Thyroid gland (tissue), 4 donors: ENCODE measurements at regions not wholly inside any gene's neighbourhood (a gene's known extent, or its start where the extent isn't known, plus 50 kb on each side); places are given as distances from the start of the nearest gene placed in this dataset.

Experiments used
- CTCF ChIP-seq, 6 experiments: fragments of 200-600 bp in 3 of 6; fragments of 450-650 bp in 3 of 6; sonication (generic) in 3 of 6; IDR thresholded peaks; one replicate each; pipeline ENCODE4 v1.5.1; 2016 to 2019; ENCODE audit warnings: antibody characterized with exemption in 6 of 6, mild to moderate bottlenecking in 2 of 6, inconsistent platforms in 1 of 6, moderate library complexity in 1 of 6
- POLR2A ChIP-seq, 2 donors: fragments of 450-650 bp; IDR thresholded peaks; one replicate each; pipeline ENCODE4 v1.6.1; 2017; ENCODE audit warnings: antibody characterized with exemption in 2 of 2, mild to moderate bottlenecking in 2 of 2, moderate library complexity in 1 of 2

GRCh38 chr16:35516551-35516950 is 2057.1 kb downstream of the TP53TG3F start:
- no peak for TF ChIP-seq CTCF (IDR thresholded peaks at IDR 0.05)
- TF ChIP-seq POLR2A (IDR thresholded peaks at IDR 0.05) = no peak
